Sigmoid colon (tissue), 4 donors: ENCODE measurements at regions not wholly inside any gene's neighbourhood (a gene's known extent, or its start where the extent isn't known, plus 50 kb on each side); places are given as distances from the start of the nearest gene placed in this dataset.

Experiments used
- EP300 ChIP-seq, 4 donors: sonication (generic); formaldehyde crosslinking; IDR thresholded peaks; one replicate each; pipeline ENCODE4 v1.6.1; 2017; ENCODE audit warnings: antibody characterized with exemption in 4 of 4
- POLR2A ChIP-seq, 2 donors: fragments of 450-650 bp; IDR thresholded peaks; one replicate each; pipeline ENCODE4 v1.6.1; 2016; ENCODE audit warnings: antibody characterized with exemption in 2 of 2, mild to moderate bottlenecking in 2 of 2, moderate library complexity in 2 of 2
- TF ChIP-seq, protein P1 (sequence below), 4 experiments: fragments of 450-650 bp in 3 of 4; fragments of 200-600 bp in 1 of 4; IDR thresholded peaks; one replicate each; pipeline ENCODE4 v1.5.1; 2016 to 2019; ENCODE audit warnings: antibody characterized with exemption in 4 of 4, mild to moderate bottlenecking in 3 of 4, moderate library complexity in 2 of 4

DNA sequence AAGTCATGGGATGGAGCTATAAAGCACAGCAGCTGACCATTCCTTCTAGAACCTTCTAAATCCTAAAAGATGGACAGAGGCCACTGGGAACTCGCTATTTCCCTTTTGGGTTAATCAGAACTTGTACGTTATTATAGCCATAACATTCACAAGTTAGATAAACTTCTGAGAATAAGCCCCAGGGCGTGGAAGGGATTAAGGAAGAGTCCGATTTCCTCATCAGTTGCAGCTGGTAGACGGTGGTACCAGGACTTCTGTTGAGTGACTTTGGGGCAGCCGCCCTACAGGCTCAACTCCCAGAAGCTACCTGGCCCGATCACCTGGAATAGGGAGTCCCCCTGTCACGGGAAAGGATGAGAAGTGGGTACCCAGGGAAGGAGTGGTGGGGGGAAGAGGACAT is 370.1 kb upstream of the ZFHX3 start:
- TF ChIP-seq, protein P1, sequence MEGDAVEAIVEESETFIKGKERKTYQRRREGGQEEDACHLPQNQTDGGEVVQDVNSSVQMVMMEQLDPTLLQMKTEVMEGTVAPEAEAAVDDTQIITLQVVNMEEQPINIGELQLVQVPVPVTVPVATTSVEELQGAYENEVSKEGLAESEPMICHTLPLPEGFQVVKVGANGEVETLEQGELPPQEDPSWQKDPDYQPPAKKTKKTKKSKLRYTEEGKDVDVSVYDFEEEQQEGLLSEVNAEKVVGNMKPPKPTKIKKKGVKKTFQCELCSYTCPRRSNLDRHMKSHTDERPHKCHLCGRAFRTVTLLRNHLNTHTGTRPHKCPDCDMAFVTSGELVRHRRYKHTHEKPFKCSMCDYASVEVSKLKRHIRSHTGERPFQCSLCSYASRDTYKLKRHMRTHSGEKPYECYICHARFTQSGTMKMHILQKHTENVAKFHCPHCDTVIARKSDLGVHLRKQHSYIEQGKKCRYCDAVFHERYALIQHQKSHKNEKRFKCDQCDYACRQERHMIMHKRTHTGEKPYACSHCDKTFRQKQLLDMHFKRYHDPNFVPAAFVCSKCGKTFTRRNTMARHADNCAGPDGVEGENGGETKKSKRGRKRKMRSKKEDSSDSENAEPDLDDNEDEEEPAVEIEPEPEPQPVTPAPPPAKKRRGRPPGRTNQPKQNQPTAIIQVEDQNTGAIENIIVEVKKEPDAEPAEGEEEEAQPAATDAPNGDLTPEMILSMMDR (IDR thresholded peaks at IDR 0.05), result no peak
- TF ChIP-seq EP300 (IDR thresholded peaks at IDR 0.05), result no peak
- no peak for TF ChIP-seq POLR2A (IDR thresholded peaks at IDR 0.05)
